OCI-LY3 (cell line): ENCODE measurements at regions not wholly inside any gene's neighbourhood (a gene's known extent, or its start where the extent isn't known, plus 50 kb on each side); places are given as distances from the start of the nearest gene placed in this dataset.

ENCODE experiments used
- H2AFZ ChIP-seq: fragments of 200-600, 300-600 bp; shearing (Covaris generic); 2 replicates; pipeline ENCODE4 v1.6.0; 2014; ENCODE audit warnings: antibody characterized with exemption, low read depth, low read length
- H3K27ac ChIP-seq: fragments of 200-600, 300-600 bp; sonication (generic); 2 replicates; pipeline ENCODE4 v1.5.1; 2014; ENCODE audit warnings: mild to moderate bottlenecking, low read length, moderate library complexity, mixed read lengths
- H3K27me3 ChIP-seq: fragments of 200-600, 300-600 bp; sonication (generic); 2 replicates; pipeline ENCODE4 v1.6.1; 2014; ENCODE audit warnings: low read depth, low read length, mixed read lengths
- H3K36me3 ChIP-seq: fragments of 200-600, 300-600 bp; sonication (generic); replicated peaks from 2 replicates; pipeline ENCODE3; 2014; ENCODE audit warnings: low read depth, low read length, mixed read lengths
- H3K4me1 ChIP-seq: fragments of 300-600, 200-600 bp; sonication (generic); 2 replicates; pipeline ENCODE4 v1.6.1; 2014; ENCODE audit warnings: low read length, mixed read lengths
- H3K4me2 ChIP-seq: fragments of 200-600, 300-600 bp; sonication (generic); 2 replicates; pipeline ENCODE4 v1.6.1; 2014; ENCODE audit warnings: low read length, mixed read lengths
- H3K4me3 ChIP-seq: fragments of 300-600, 200-600 bp; sonication (generic); 2 replicates; pipeline ENCODE4 v1.5.1; 2014; ENCODE audit warnings: antibody characterized with exemption, mild to moderate bottlenecking, low read length, moderate library complexity
- H3K79me2 ChIP-seq: fragments of 300-600, 200-600 bp; shearing (Covaris generic); 2 replicates; pipeline ENCODE4 v1.6.1; 2014; ENCODE audit warnings: mild to moderate bottlenecking, low read length, mixed read lengths
- H3K9ac ChIP-seq: fragments of 300-600, 200-600 bp; shearing (Covaris generic); 2 replicates; pipeline ENCODE4 v1.6.0; 2014; ENCODE audit warnings: mild to moderate bottlenecking, low read length, moderate library complexity
- H3K9me3 ChIP-seq: fragments of 200-600, 300-600 bp; shearing (Covaris generic); 2 replicates; pipeline ENCODE4 v1.6.1; 2014; ENCODE audit warnings: low read length, mixed read lengths; ENCODE audit not compliant: insufficient read depth
- H4K20me1 ChIP-seq: fragments of 200-600, 300-600 bp; sonication (generic); 2 replicates; pipeline ENCODE4 v1.6.1; 2016; ENCODE audit warnings: low read length, mixed read lengths; ENCODE audit not compliant: insufficient read depth
- CTCF ChIP-seq: fragments of 200-600, 300-600 bp; sonication (generic); IDR thresholded peaks from 2 replicates; pipeline ENCODE4 v1.5.1; 2014; ENCODE audit warnings: antibody characterized with exemption, low read length, low read depth
- EZH2phosphoT487 ChIP-seq: fragments of 200-600 bp; shearing (Covaris generic); IDR thresholded peaks from 2 replicates; pipeline ENCODE4 v1.6.1; 2018; ENCODE audit warnings: antibody characterized with exemption, mixed run types, low read depth

- no peak overlapping the region for H3K4me3 ChIP-seq
- no peak overlapping the region for H3K9ac ChIP-seq
- TF ChIP-seq EZH2phosphoT487 (no peak), CTCF (no peak)
- H2AFZ ChIP-seq: no peak overlapping the region
- no peaks in the 10 kb centered on the region for H3K4me1 ChIP-seq
- H4K20me1 ChIP-seq: no peaks in the 10 kb centered on the region
- no peak overlapping the region for H3K27ac ChIP-seq
- no peaks in the 10 kb centered on the region for H3K9me3 ChIP-seq
- no peaks in the 10 kb centered on the region for H3K79me2 ChIP-seq
- no peak overlapping the region for H3K4me2 ChIP-seq
- H3K27me3 ChIP-seq: no peaks in the 10 kb centered on the region
- no peaks in the 10 kb centered on the region for H3K36me3 ChIP-seq
Observed at GRCh38 chr12:73514672-73515071, 1023.0 kb upstream of the ATXN7L3B start.

GRCh38 chr12:73517859-73518258, 1019.8 kb upstream of the ATXN7L3B start:
- H3K27me3 ChIP-seq: no peaks in the 10 kb centered on the region
- H3K9me3 ChIP-seq: peaks cover 5% of the 10 kb centered on the region; the same call in 1 of the 2 replicates
- H3K4me2 ChIP-seq: no peak overlapping the region
- H3K4me1 ChIP-seq: no peaks in the 10 kb centered on the region
- no peaks in the 10 kb centered on the region for H4K20me1 ChIP-seq
- H3K36me3 ChIP-seq: peaks cover 4% of the 10 kb centered on the region
- no peak overlapping the region for H3K9ac ChIP-seq
- no peaks in the 10 kb centered on the region for H3K79me2 ChIP-seq
- H2AFZ ChIP-seq: no peak overlapping the region
- no peak overlapping the region for H3K4me3 ChIP-seq
- no peak overlapping the region for H3K27ac ChIP-seq
- TF ChIP-seq CTCF (no peak), EZH2phosphoT487 (no peak)

GRCh38 chr12:73529231-73529630, 1008.4 kb upstream of the ATXN7L3B start:
- H2AFZ ChIP-seq: no peak overlapping the region
- no peak overlapping the region for H3K9ac ChIP-seq
- H3K27ac ChIP-seq: no peak overlapping the region
- H3K27me3 ChIP-seq: no peaks in the 10 kb centered on the region
- no peaks in the 10 kb centered on the region for H3K36me3 ChIP-seq
- H3K4me1 ChIP-seq: no peaks in the 10 kb centered on the region
- H3K9me3 ChIP-seq: no peaks in the 10 kb centered on the region
- TF ChIP-seq EZH2phosphoT487 (no peak), CTCF (no peak)
- no peaks in the 10 kb centered on the region for H4K20me1 ChIP-seq
- H3K4me2 ChIP-seq: no peak overlapping the region
- no peak overlapping the region for H3K4me3 ChIP-seq
- H3K79me2 ChIP-seq: no peaks in the 10 kb centered on the region

DNA sequence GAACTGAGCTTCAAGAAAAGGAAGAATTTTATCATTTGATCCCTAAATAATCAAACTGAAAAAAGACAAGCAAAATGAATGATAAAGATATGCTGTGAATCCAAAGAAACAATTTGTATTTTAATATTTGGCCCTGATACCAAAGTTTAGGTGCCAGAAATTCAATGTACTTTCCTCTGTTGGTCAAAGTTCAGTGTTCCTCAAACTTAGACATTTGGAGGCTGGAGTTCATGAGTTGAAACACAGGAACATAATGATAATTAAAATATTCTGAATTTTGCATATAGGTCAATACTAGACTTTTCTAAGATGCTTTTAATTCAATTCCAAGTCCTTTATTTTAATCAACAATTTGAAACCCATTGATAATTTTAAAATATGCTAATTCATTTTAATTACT, 1007.7 kb upstream of the ATXN7L3B start:
- H3K79me2 ChIP-seq: no peaks in the 10 kb centered on the region
- H2AFZ ChIP-seq: no peak overlapping the region
- TF ChIP-seq CTCF (no peak), EZH2phosphoT487 (no peak)
- no peaks in the 10 kb centered on the region for H3K36me3 ChIP-seq
- H3K9ac ChIP-seq: no peak overlapping the region
- no peaks in the 10 kb centered on the region for H3K9me3 ChIP-seq
- no peak overlapping the region for H3K4me3 ChIP-seq
- no peak overlapping the region for H3K27ac ChIP-seq
- no peak overlapping the region for H3K4me2 ChIP-seq
- H4K20me1 ChIP-seq: no peaks in the 10 kb centered on the region
- no peaks in the 10 kb centered on the region for H3K4me1 ChIP-seq
- H3K27me3 ChIP-seq: no peaks in the 10 kb centered on the region
